ENCODE measurements at regions not wholly inside any gene's neighbourhood (a gene's known extent, or its start where the extent isn't known, plus 50 kb on each side); places are given as distances from the start of the nearest gene placed in this dataset.

DNA sequence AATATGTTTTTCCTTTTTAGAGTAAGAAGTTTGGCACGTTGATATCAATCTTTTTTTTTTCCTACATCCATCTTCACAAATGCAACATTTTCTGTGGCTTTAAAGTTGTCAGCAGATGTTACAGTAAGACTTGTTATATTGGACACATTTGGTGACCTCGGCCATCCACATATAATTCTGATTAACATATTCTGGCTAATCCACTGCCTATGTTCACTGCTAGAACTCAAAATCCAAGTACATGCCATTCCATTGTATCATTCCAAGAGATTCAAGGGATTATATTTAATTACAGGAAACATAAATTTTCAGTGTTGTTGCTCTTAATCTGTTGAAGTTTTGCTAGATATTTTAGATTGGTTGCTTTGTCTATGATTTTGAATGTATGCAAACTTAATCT, 367.6 kb downstream of the TENT5A start:
- Histone ChIP-seq H3K4me1 (no peaks in the 10 kb centered on the region), H3K9me3 (no peaks in the 10 kb centered on the region), H3K27ac (no peak overlapping the region), H3K9ac (ENCODE audit: low read depth in 2 of 2, low read length in 2 of 2) (no peak overlapping the region), H3K36me3 (no peaks in the 10 kb centered on the region), H3K27me3 (no peaks in the 10 kb centered on the region), H3K4me3 (no peak overlapping the region)
- intact Hi-C loops (cut with DNase I), result no loop called here
- DNase-seq, result no peak
- TF ChIP-seq, protein P1, sequence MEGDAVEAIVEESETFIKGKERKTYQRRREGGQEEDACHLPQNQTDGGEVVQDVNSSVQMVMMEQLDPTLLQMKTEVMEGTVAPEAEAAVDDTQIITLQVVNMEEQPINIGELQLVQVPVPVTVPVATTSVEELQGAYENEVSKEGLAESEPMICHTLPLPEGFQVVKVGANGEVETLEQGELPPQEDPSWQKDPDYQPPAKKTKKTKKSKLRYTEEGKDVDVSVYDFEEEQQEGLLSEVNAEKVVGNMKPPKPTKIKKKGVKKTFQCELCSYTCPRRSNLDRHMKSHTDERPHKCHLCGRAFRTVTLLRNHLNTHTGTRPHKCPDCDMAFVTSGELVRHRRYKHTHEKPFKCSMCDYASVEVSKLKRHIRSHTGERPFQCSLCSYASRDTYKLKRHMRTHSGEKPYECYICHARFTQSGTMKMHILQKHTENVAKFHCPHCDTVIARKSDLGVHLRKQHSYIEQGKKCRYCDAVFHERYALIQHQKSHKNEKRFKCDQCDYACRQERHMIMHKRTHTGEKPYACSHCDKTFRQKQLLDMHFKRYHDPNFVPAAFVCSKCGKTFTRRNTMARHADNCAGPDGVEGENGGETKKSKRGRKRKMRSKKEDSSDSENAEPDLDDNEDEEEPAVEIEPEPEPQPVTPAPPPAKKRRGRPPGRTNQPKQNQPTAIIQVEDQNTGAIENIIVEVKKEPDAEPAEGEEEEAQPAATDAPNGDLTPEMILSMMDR (IDR thresholded peaks at IDR 0.05), result no peak

GRCh38 chr6:81383472-81383871, 369.0 kb downstream of the TENT5A start:
- intact Hi-C loops (cut with DNase I), result no loop called here
- Histone ChIP-seq H3K9me3 (no peaks in the 10 kb centered on the region), H3K27me3 (no peaks in the 10 kb centered on the region), H3K9ac (ENCODE audit: low read depth in 2 of 2, low read length in 2 of 2) (no peak overlapping the region), H3K4me3 (no peak overlapping the region), H3K4me1 (no peaks in the 10 kb centered on the region), H3K27ac (no peak overlapping the region), H3K36me3 (no peaks in the 10 kb centered on the region)
- TF ChIP-seq, protein P1 (IDR thresholded peaks at IDR 0.05), result no peak
- DNase-seq, result no peak

- TF ChIP-seq, protein P1 (IDR thresholded peaks at IDR 0.05), result no peak
- no peaks in the 10 kb centered on the region for H3K4me1 ChIP-seq
Measured at GRCh38 chr6:81382852-81383251, 369.6 kb downstream of the TENT5A start.

GRCh38 chr6:81381382-81381916, 371.0 kb downstream of the TENT5A start:
- no peak overlapping the region for H3K4me3 ChIP-seq
- TF ChIP-seq, protein P1 (IDR thresholded peaks at IDR 0.05), result no peak
- H3K36me3 ChIP-seq, result no peaks in the 10 kb centered on the region
- intact Hi-C loops (cut with DNase I), result no loop called here
- no peak for DNase-seq
- H3K4me1 ChIP-seq, result no peaks in the 10 kb centered on the region
- H3K27me3 ChIP-seq, result no peaks in the 10 kb centered on the region
- no peak overlapping the region for H3K27ac ChIP-seq
- H3K9me3 ChIP-seq, result no peaks in the 10 kb centered on the region
- H3K9ac ChIP-seq (ENCODE audit: low read depth in 2 of 2, low read length in 2 of 2), result no peak overlapping the region

More at GRCh38 chr6:81382852-81383251, 369.6 kb downstream of the TENT5A start:
- no peak overlapping the region for H3K27ac ChIP-seq
- H3K9ac ChIP-seq (ENCODE audit: low read depth in 2 of 2, low read length in 2 of 2), result no peak overlapping the region
- no peak for DNase-seq
- H3K4me3 ChIP-seq, result no peak overlapping the region
- intact Hi-C loops (cut with DNase I), result no loop called here
- H3K36me3 ChIP-seq, result no peaks in the 10 kb centered on the region
- no peaks in the 10 kb centered on the region for H3K27me3 ChIP-seq
- no peaks in the 10 kb centered on the region for H3K9me3 ChIP-seq

GRCh38 chr6:81380718-81381338, 371.7 kb downstream of the TENT5A start:
- Histone ChIP-seq H3K9me3 (no peaks in the 10 kb centered on the region), H3K27ac (no peak overlapping the region), H3K27me3 (no peaks in the 10 kb centered on the region), H3K4me1 (no peaks in the 10 kb centered on the region), H3K36me3 (no peaks in the 10 kb centered on the region), H3K4me3 (no peak overlapping the region), H3K9ac (ENCODE audit: low read depth in 2 of 2, low read length in 2 of 2) (no peak overlapping the region)
- DNase-seq, result no peak
- TF ChIP-seq, protein P1 (IDR thresholded peaks at IDR 0.05), result no peak
- intact Hi-C loops (cut with DNase I), result no loop called here
